Right lobe of liver (tissue), 4 donors: ENCODE measurements at regions not wholly inside any gene's neighbourhood (a gene's known extent, or its start where the extent isn't known, plus 50 kb on each side); places are given as distances from the start of the nearest gene placed in this dataset.

Experiments used
- CTCF ChIP-seq, 4 donors: fragments of 200-600 bp in 3 of 4; fragments of 450-650 bp in 1 of 4; IDR thresholded peaks; one replicate each; pipeline versions ENCODE4 v1.5.1 to v1.8.0; 2016 to 2022; ENCODE audit warnings: antibody characterized with exemption in 4 of 4, mild to moderate bottlenecking in 2 of 4
- POLR2A ChIP-seq: fragments of 450-650 bp; IDR thresholded peaks from one replicate; pipeline ENCODE4 v1.6.1; 2017; ENCODE audit warnings: antibody characterized with exemption, mild to moderate bottlenecking
- donor health status: DM: no; HTN: no; CAD: no.
- donor health status: DM: no; HTN: no; CAD: no.
- donor health status: DM: no; HTN: yes; CAD: no.

- TF ChIP-seq CTCF (IDR thresholded peaks at IDR 0.05) (no peak), POLR2A (no peak)
Measured at GRCh38 chr6:95084867-95085266, 492.5 kb upstream of the MANEA start.
